ENCODE measurements at regions not wholly inside any gene's neighbourhood (a gene's known extent, or its start where the extent isn't known, plus 50 kb on each side); places are given as distances from the start of the nearest gene placed in this dataset.
"Not testable (repeated sequence)": the region's sequence is repeated elsewhere in the genome, so short reads cannot be mapped to it uniquely, and the experiment has no call there.

- not testable (repeated sequence) for DNase-seq (ENCODE audit: low read depth); H3K4me3 ChIP-seq (ENCODE audit: low read depth, low read length)
- TF ChIP-seq, protein P1, sequence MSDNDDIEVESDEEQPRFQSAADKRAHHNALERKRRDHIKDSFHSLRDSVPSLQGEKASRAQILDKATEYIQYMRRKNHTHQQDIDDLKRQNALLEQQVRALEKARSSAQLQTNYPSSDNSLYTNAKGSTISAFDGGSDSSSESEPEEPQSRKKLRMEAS (IDR thresholded peaks at IDR 0.05; ENCODE audit: low read depth, low read length) = peak; percentile 24; the same call in 1 of the 2 replicates
These were observed 297.2 kb upstream of the STEAP1 start for GRCh38 chr7:89857053-89857452.

GRCh38 chr7:89857767-89858166, 296.5 kb upstream of the STEAP1 start:
- DNase-seq (ENCODE audit: low read depth) = no peak
- no peak for TF ChIP-seq CTCF (IDR thresholded peaks at IDR 0.05; ENCODE audit: low read depth, low read length)
- no peak overlapping the region for H3K4me3 ChIP-seq (ENCODE audit: low read depth, low read length)

- H3K4me3 ChIP-seq (ENCODE audit: low read depth, low read length) = no peak overlapping the region
- no peak for DNase-seq (ENCODE audit: low read depth)
- TF ChIP-seq CTCF (IDR thresholded peaks at IDR 0.05; ENCODE audit: low read depth, low read length) (no peak), MYC (IDR thresholded peaks at IDR 0.05; ENCODE audit: low read depth, low read length) (no peak), POLR2A (IDR thresholded peaks at IDR 0.05; ENCODE audit: extremely low read depth, insufficient read length) (no peak)
- TF ChIP-seq, protein P1 (IDR thresholded peaks at IDR 0.05; ENCODE audit: low read depth, low read length) = no peak
These were observed 266.8 kb upstream of the STEAP1 start for GRCh38 chr7:89887489-89887888.

GRCh38 chr7:89908736-89909135, 245.5 kb upstream of the STEAP1 start:
- TF ChIP-seq CTCF (IDR thresholded peaks at IDR 0.05; ENCODE audit: low read depth, low read length) (no peak), POLR2A (IDR thresholded peaks at IDR 0.05; ENCODE audit: extremely low read depth, insufficient read length) (no peak), MYC (IDR thresholded peaks at IDR 0.05; ENCODE audit: low read depth, low read length) (no peak)
- TF ChIP-seq, protein P1 (IDR thresholded peaks at IDR 0.05; ENCODE audit: low read depth, low read length) = no peak
- no peak for DNase-seq (ENCODE audit: low read depth)
- no peak overlapping the region for H3K4me3 ChIP-seq (ENCODE audit: low read depth, low read length)

- TF ChIP-seq, protein P1 (IDR thresholded peaks at IDR 0.05; ENCODE audit: low read depth, low read length) = no peak
- no peak for TF ChIP-seq POLR2A (IDR thresholded peaks at IDR 0.05; ENCODE audit: extremely low read depth, insufficient read length)
- no peak for TF ChIP-seq MYC (IDR thresholded peaks at IDR 0.05; ENCODE audit: low read depth, low read length)
- TF ChIP-seq CTCF (IDR thresholded peaks at IDR 0.05; ENCODE audit: low read depth, low read length) = no peak
- H3K4me3 ChIP-seq (ENCODE audit: low read depth, low read length) = no peak overlapping the region
- DNase-seq (ENCODE audit: low read depth) = no peak
These were observed 239.6 kb upstream of the STEAP1 start for GRCh38 chr7:89914711-89915110.

GRCh38 chr7:89926194-89926593, 228.1 kb upstream of the STEAP1 start:
- TF ChIP-seq CTCF (IDR thresholded peaks at IDR 0.05; ENCODE audit: low read depth, low read length) = no peak
- TF ChIP-seq, protein P1 (IDR thresholded peaks at IDR 0.05; ENCODE audit: low read depth, low read length) = no peak
- TF ChIP-seq MYC (IDR thresholded peaks at IDR 0.05; ENCODE audit: low read depth, low read length) = no peak
- TF ChIP-seq POLR2A (IDR thresholded peaks at IDR 0.05; ENCODE audit: extremely low read depth, insufficient read length) = no peak
- no peak overlapping the region for H3K4me3 ChIP-seq (ENCODE audit: low read depth, low read length)
- DNase-seq (ENCODE audit: low read depth) = no peak
